Muscle layer of duodenum (tissue), 2 donors: ENCODE measurements at regions not wholly inside any gene's neighbourhood (a gene's known extent, or its start where the extent isn't known, plus 50 kb on each side); places are given as distances from the start of the nearest gene placed in this dataset.
A peak's percentile ranks its signal among the peaks of the same experiment; 100 is the strongest.

Experiments
- H3K27ac ChIP-seq: one replicate; pipeline ENCODE4 v1.7.0; 2013; ENCODE audit warnings: mild to moderate bottlenecking, low read length
- H3K27me3 ChIP-seq: one replicate; pipeline ENCODE4 v1.7.0; 2013; ENCODE audit warnings: low read depth, mild to moderate bottlenecking, control low read depth, low read length
- H3K36me3 ChIP-seq, 2 donors: one replicate each; pipeline ENCODE4 v1.7.0; 2013; ENCODE audit warnings: low read length in 2 of 2, control low read depth in 1 of 2, mild to moderate bottlenecking in 1 of 2; ENCODE audit not compliant: insufficient read depth in 2 of 2, control insufficient read depth in 1 of 2
- H3K4me1 ChIP-seq, 2 donors: one replicate each; pipeline ENCODE4 v1.7.0; 2013; ENCODE audit warnings: low read length in 2 of 2, mild to moderate bottlenecking in 2 of 2, control low read depth in 1 of 2, moderate library complexity in 1 of 2; ENCODE audit not compliant: insufficient read depth in 2 of 2, control insufficient read depth in 1 of 2
- H3K4me3 ChIP-seq, 2 donors: one replicate each; pipeline ENCODE4 v1.7.0; 2013; ENCODE audit warnings: low read length in 2 of 2, low read depth in 1 of 2, mild to moderate bottlenecking in 1 of 2
- H3K9me3 ChIP-seq, 2 donors: one replicate each; pipeline ENCODE4 v1.7.0; 2013; ENCODE audit warnings: low read length in 2 of 2, control low read depth in 1 of 2, mild to moderate bottlenecking in 1 of 2; ENCODE audit not compliant: control insufficient read depth in 1 of 2
- donor health status: healthy.

- peaks cover 8 to 10% of the 10 kb centered on the region in 2 donors for H3K9me3 ChIP-seq
- no peaks in the 10 kb centered on the region for H3K27me3 ChIP-seq
- H3K4me1 ChIP-seq = no peaks in the 10 kb centered on the region
- no peaks in the 10 kb centered on the region for H3K36me3 ChIP-seq
- H3K27ac ChIP-seq = no peak overlapping the region
- no peak overlapping the region for H3K4me3 ChIP-seq
Measured at GRCh38 chr3:104273046-104273649, 1093.6 kb upstream of the ALCAM start.

GRCh38 chr3:104275199-104275598, 1091.5 kb upstream of the ALCAM start:
- no peaks in the 10 kb centered on the region for H3K27me3 ChIP-seq
- no peaks in the 10 kb centered on the region for H3K36me3 ChIP-seq
- peaks cover 8 to 10% of the 10 kb centered on the region in 2 donors for H3K9me3 ChIP-seq
- H3K4me1 ChIP-seq = no peaks in the 10 kb centered on the region
- no peak overlapping the region for H3K4me3 ChIP-seq
- H3K27ac ChIP-seq = no peak overlapping the region

- no peaks in the 10 kb centered on the region for H3K27me3 ChIP-seq
- no peak overlapping the region for H3K27ac ChIP-seq
- H3K9me3 ChIP-seq = peaks cover 18 to 32% of the 10 kb centered on the region in 2 donors
- peak overlapping the region in 1 of 2 donors; percentile 23 for H3K4me3 ChIP-seq
- H3K4me1 ChIP-seq = no peaks in the 10 kb centered on the region
- H3K36me3 ChIP-seq = no peaks in the 10 kb centered on the region
Measured at GRCh38 chr3:104279617-104280016, 1087.1 kb upstream of the ALCAM start.

GRCh38 chr3:104281713-104282112, 1085.0 kb upstream of the ALCAM start:
- no peaks in the 10 kb centered on the region for H3K27me3 ChIP-seq
- H3K4me1 ChIP-seq = no peaks in the 10 kb centered on the region
- no peaks in the 10 kb centered on the region for H3K36me3 ChIP-seq
- peaks cover 8 to 26% of the 10 kb centered on the region in 2 donors for H3K9me3 ChIP-seq
- peak overlapping the region in 1 of 2 donors; percentile 4 for H3K4me3 ChIP-seq
- H3K27ac ChIP-seq = no peak overlapping the region

- no peaks in the 10 kb centered on the region for H3K27me3 ChIP-seq
- H3K9me3 ChIP-seq = peaks cover 0 to 19% of the 10 kb centered on the region in 2 donors
- H3K4me3 ChIP-seq = no peak overlapping the region
- no peak overlapping the region for H3K27ac ChIP-seq
- H3K36me3 ChIP-seq = no peaks in the 10 kb centered on the region
- no peaks in the 10 kb centered on the region for H3K4me1 ChIP-seq
Measured at GRCh38 chr3:104286645-104287044, 1080.1 kb upstream of the ALCAM start.

- H3K27ac ChIP-seq = no peak overlapping the region
- peak overlapping the region; percentile 44 to 48 for H3K4me3 ChIP-seq
- H3K4me1 ChIP-seq = no peaks in the 10 kb centered on the region
- H3K36me3 ChIP-seq = no peaks in the 10 kb centered on the region
- H3K9me3 ChIP-seq = no peaks in the 10 kb centered on the region
- H3K27me3 ChIP-seq = no peaks in the 10 kb centered on the region
Measured at GRCh38 chr3:104291437-104291851, 1075.3 kb upstream of the ALCAM start.

- no peaks in the 10 kb centered on the region for H3K27me3 ChIP-seq
- H3K4me3 ChIP-seq = peak overlapping the region; percentile 44 to 48
- H3K4me1 ChIP-seq = no peaks in the 10 kb centered on the region
- no peaks in the 10 kb centered on the region for H3K9me3 ChIP-seq
- H3K36me3 ChIP-seq = no peaks in the 10 kb centered on the region
- no peak overlapping the region for H3K27ac ChIP-seq
Measured at GRCh38 chr3:104291878-104292277, 1074.8 kb upstream of the ALCAM start.

GRCh38 chr3:104297617-104298016, 1069.1 kb upstream of the ALCAM start:
- Histone ChIP-seq H3K27me3 (no peaks in the 10 kb centered on the region), H3K27ac (no peak overlapping the region), H3K4me1 (no peaks in the 10 kb centered on the region), H3K9me3 (no peaks in the 10 kb centered on the region), H3K4me3 (no peak overlapping the region), H3K36me3 (no peaks in the 10 kb centered on the region)

GRCh38 chr3:104298662-104299061, 1068.0 kb upstream of the ALCAM start:
- H3K36me3 ChIP-seq = no peaks in the 10 kb centered on the region
- no peaks in the 10 kb centered on the region for H3K27me3 ChIP-seq
- no peak overlapping the region for H3K27ac ChIP-seq
- H3K4me1 ChIP-seq = no peaks in the 10 kb centered on the region
- H3K9me3 ChIP-seq = no peaks in the 10 kb centered on the region
- H3K4me3 ChIP-seq = no peak overlapping the region

- H3K4me1 ChIP-seq = no peaks in the 10 kb centered on the region
- no peaks in the 10 kb centered on the region for H3K9me3 ChIP-seq
- no peak overlapping the region for H3K27ac ChIP-seq
- no peaks in the 10 kb centered on the region for H3K27me3 ChIP-seq
- H3K4me3 ChIP-seq = no peak overlapping the region
- H3K36me3 ChIP-seq = no peaks in the 10 kb centered on the region
Measured at GRCh38 chr3:104316118-104316517, 1050.6 kb upstream of the ALCAM start.

GRCh38 chr3:104323226-104323625, 1043.5 kb upstream of the ALCAM start:
- H3K9me3 ChIP-seq = no peaks in the 10 kb centered on the region
- no peak overlapping the region for H3K27ac ChIP-seq
- no peaks in the 10 kb centered on the region for H3K4me1 ChIP-seq
- H3K27me3 ChIP-seq = no peaks in the 10 kb centered on the region
- no peak overlapping the region for H3K4me3 ChIP-seq
- no peaks in the 10 kb centered on the region for H3K36me3 ChIP-seq

- Histone ChIP-seq H3K27ac (no peak overlapping the region), H3K27me3 (no peaks in the 10 kb centered on the region), H3K36me3 (no peaks in the 10 kb centered on the region), H3K9me3 (no peaks in the 10 kb centered on the region), H3K4me3 (no peak overlapping the region), H3K4me1 (no peaks in the 10 kb centered on the region)
Measured at GRCh38 chr3:104347291-104347690, 1019.4 kb upstream of the ALCAM start.
